OCI-LY1 (cell line): ENCODE measurements at regions not wholly inside any gene's neighbourhood (a gene's known extent, or its start where the extent isn't known, plus 50 kb on each side); places are given as distances from the start of the nearest gene placed in this dataset.

Experiments used
- H2AFZ ChIP-seq: fragments of 200-600 bp; sonication (generic), shearing (Covaris generic); 2 replicates; pipeline ENCODE4 v1.6.0; 2014; ENCODE audit warnings: antibody characterized with exemption, mild to moderate bottlenecking, low read length
- H3F3A ChIP-seq: fragments of 200-600 bp; sonication (generic), shearing (Covaris generic); 2 replicates; pipeline ENCODE4 v1.6.0; 2014; ENCODE audit warnings: mild to moderate bottlenecking, antibody characterized with exemption, low read length, moderate library complexity; ENCODE audit not compliant: insufficient read depth
- H3K27ac ChIP-seq: fragments of 200-600 bp; sonication (generic); 2 replicates; pipeline ENCODE4 v1.5.1; 2014; ENCODE audit warnings: low read length, mixed run types, mild to moderate bottlenecking, low read depth; ENCODE audit not compliant: poor library complexity, severe bottlenecking
- H3K27me3 ChIP-seq: fragments of 200-600 bp; sonication (generic); 2 replicates; pipeline ENCODE4 v1.6.0; 2014; ENCODE audit warnings: antibody characterized with exemption, mild to moderate bottlenecking, low read length, moderate library complexity; ENCODE audit not compliant: insufficient read depth
- H3K36me3 ChIP-seq: fragments of 200-600 bp; sonication (generic); 2 replicates; pipeline ENCODE4 v1.6.1; 2014; ENCODE audit warnings: mild to moderate bottlenecking, antibody characterized with exemption, low read length, moderate library complexity, mixed read lengths; ENCODE audit not compliant: insufficient read depth
- H3K4me1 ChIP-seq: fragments of 200-600 bp; sonication (generic); 2 replicates; pipeline ENCODE4 v1.5.1; 2014; ENCODE audit warnings: mild to moderate bottlenecking, low read length, moderate library complexity; ENCODE audit not compliant: insufficient read depth, severe bottlenecking
- H3K4me2 ChIP-seq: fragments of 200-600 bp; sonication (generic), shearing (Covaris generic); 2 replicates; pipeline ENCODE4 v1.6.1; 2014; ENCODE audit warnings: low read length
- H3K4me3 ChIP-seq: fragments of 200-600 bp; sonication (generic); 2 replicates; pipeline ENCODE4 v1.5.1; 2014; ENCODE audit warnings: low read length, low read depth, mild to moderate bottlenecking, mixed read lengths; ENCODE audit not compliant: poor library complexity, severe bottlenecking
- H3K79me2 ChIP-seq: fragments of 200-600 bp; shearing (Covaris generic); 2 replicates; pipeline ENCODE4 v1.6.1; 2016; ENCODE audit warnings: mixed run types, low read length, mixed read lengths; ENCODE audit not compliant: insufficient read depth
- H3K9ac ChIP-seq: fragments of 200-600 bp; sonication (generic), shearing (Covaris generic); 2 replicates; pipeline ENCODE4 v1.6.1; 2014; ENCODE audit warnings: mild to moderate bottlenecking, low read length, mixed read lengths
- H3K9me2 ChIP-seq: fragments of 200-600 bp; sonication (generic), shearing (Covaris generic); 2 replicates; pipeline ENCODE4 v1.6.1; 2014; ENCODE audit warnings: low read depth, mild to moderate bottlenecking, low read length, mixed read lengths
- H3K9me3 ChIP-seq: fragments of 200-600 bp; shearing (Covaris generic); 2 replicates; pipeline ENCODE4 v1.6.1; 2014; ENCODE audit warnings: low read length, mixed read lengths
- H4K20me1 ChIP-seq: fragments of 200-600 bp; sonication (generic), shearing (Covaris generic); 2 replicates; pipeline ENCODE4 v1.6.0; 2016; ENCODE audit warnings: mild to moderate bottlenecking, low read length; ENCODE audit not compliant: insufficient read depth
- EZH2 ChIP-seq: fragments of 200-600 bp; sonication (generic), shearing (Covaris generic); IDR thresholded peaks from 2 replicates; pipeline ENCODE4 v1.8.0; 2017; ENCODE audit warnings: borderline replicate concordance, mixed run types, mild to moderate bottlenecking, antibody characterized with exemption, low read length, moderate library complexity, mixed read lengths
- TF ChIP-seq, protein P1 (sequence below): fragments of 200-600 bp; sonication (generic), shearing (Covaris generic); IDR thresholded peaks from 2 replicates; pipeline ENCODE4 v1.5.1; 2017; ENCODE audit warnings: mild to moderate bottlenecking, antibody characterized with exemption, low read length, moderate library complexity, mixed read lengths

GRCh38 chr20:52496191-52496590 lies 304.6 kb upstream of the ZFP64 start:
- TF ChIP-seq EZH2, result no peak
- H3K9me3 ChIP-seq, result no peaks in the 10 kb centered on the region

DNA sequence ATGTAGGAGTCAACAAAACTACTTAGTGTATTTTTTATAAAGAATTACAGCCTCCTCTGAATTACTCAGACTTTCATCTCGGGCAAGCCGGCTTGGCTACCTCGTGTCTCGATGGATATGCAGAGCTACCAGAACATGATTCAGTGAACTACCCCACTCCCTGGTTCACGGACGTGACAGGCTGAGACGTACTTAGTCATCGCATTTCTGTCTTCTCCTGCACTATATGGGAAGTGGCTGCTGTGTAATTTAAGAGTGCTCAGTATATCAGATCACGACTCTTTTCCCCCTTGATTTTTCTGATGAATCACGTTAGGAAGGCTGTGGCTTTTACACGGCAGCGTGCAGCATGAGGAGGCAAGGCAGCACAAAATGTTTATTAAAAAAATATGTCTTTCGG lies 302.7 kb upstream of the ZFP64 start:
- no peak overlapping the region for H3K4me2 ChIP-seq
- H3K36me3 ChIP-seq, result no peaks in the 10 kb centered on the region
- no peak overlapping the region for H3K4me3 ChIP-seq
- no peaks in the 10 kb centered on the region for H3K9me3 ChIP-seq
- no peak overlapping the region for H3K9ac ChIP-seq
- H4K20me1 ChIP-seq, result no peaks in the 10 kb centered on the region
- no peak overlapping the region for H3K27ac ChIP-seq
- no peak for TF ChIP-seq EZH2
- TF ChIP-seq, protein P1, sequence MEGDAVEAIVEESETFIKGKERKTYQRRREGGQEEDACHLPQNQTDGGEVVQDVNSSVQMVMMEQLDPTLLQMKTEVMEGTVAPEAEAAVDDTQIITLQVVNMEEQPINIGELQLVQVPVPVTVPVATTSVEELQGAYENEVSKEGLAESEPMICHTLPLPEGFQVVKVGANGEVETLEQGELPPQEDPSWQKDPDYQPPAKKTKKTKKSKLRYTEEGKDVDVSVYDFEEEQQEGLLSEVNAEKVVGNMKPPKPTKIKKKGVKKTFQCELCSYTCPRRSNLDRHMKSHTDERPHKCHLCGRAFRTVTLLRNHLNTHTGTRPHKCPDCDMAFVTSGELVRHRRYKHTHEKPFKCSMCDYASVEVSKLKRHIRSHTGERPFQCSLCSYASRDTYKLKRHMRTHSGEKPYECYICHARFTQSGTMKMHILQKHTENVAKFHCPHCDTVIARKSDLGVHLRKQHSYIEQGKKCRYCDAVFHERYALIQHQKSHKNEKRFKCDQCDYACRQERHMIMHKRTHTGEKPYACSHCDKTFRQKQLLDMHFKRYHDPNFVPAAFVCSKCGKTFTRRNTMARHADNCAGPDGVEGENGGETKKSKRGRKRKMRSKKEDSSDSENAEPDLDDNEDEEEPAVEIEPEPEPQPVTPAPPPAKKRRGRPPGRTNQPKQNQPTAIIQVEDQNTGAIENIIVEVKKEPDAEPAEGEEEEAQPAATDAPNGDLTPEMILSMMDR, result no peak
- H3K79me2 ChIP-seq, result no peaks in the 10 kb centered on the region
- no peaks in the 10 kb centered on the region for H3K4me1 ChIP-seq
- no peak overlapping the region for H2AFZ ChIP-seq
- H3F3A ChIP-seq, result no peaks in the 10 kb centered on the region
- H3K9me2 ChIP-seq, result no peaks in the 10 kb centered on the region
- no peaks in the 10 kb centered on the region for H3K27me3 ChIP-seq

More at GRCh38 chr20:52496191-52496590, 304.6 kb upstream of the ZFP64 start:
- Histone ChIP-seq H3K9me2 (no peaks in the 10 kb centered on the region), H3K9ac (no peak overlapping the region), H3K36me3 (no peaks in the 10 kb centered on the region), H3K79me2 (no peaks in the 10 kb centered on the region), H2AFZ (no peak overlapping the region), H3F3A (no peaks in the 10 kb centered on the region), H3K4me2 (no peak overlapping the region), H3K27me3 (no peaks in the 10 kb centered on the region), H4K20me1 (no peaks in the 10 kb centered on the region), H3K4me3 (no peak overlapping the region), H3K27ac (no peak overlapping the region), H3K4me1 (no peaks in the 10 kb centered on the region)

- no peaks in the 10 kb centered on the region for H3K9me2 ChIP-seq
- H3K4me2 ChIP-seq, result no peak overlapping the region
- no peaks in the 10 kb centered on the region for H3K9me3 ChIP-seq
- no peaks in the 10 kb centered on the region for H3F3A ChIP-seq
- H3K79me2 ChIP-seq, result no peaks in the 10 kb centered on the region
- no peak overlapping the region for H3K9ac ChIP-seq
- no peak overlapping the region for H3K4me3 ChIP-seq
- H3K27ac ChIP-seq, result no peak overlapping the region
- no peak for TF ChIP-seq EZH2
- TF ChIP-seq, protein P1, result no peak
- no peaks in the 10 kb centered on the region for H3K36me3 ChIP-seq
- no peaks in the 10 kb centered on the region for H3K4me1 ChIP-seq
- no peaks in the 10 kb centered on the region for H4K20me1 ChIP-seq
- no peaks in the 10 kb centered on the region for H3K27me3 ChIP-seq
- no peak overlapping the region for H2AFZ ChIP-seq
These were observed 301.7 kb upstream of the ZFP64 start for GRCh38 chr20:52493171-52493721.
